ENCODE measurements at regions not wholly inside any gene's neighbourhood (a gene's known extent, or its start where the extent isn't known, plus 50 kb on each side); places are given as distances from the start of the nearest gene placed in this dataset.

DNA sequence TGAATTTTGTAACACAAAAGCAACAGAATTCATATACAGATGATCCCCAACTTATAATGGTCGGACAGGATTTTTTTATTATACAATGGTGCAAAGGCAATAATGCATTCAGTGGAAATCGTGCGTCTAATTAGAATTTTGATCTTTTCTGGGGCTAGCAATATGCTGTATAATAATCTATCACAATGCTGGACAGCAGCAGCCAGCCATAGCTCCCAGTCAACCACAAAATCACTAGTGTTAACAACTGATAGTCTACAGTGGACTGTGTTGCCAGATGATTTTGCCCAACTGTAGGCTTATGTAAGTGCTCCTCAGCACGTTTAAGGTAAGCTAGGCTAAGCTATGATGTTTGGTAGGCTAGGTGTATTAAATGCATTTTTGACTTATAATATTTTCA is 399.0 kb upstream of the SLC39A10 start:
- no peak for TF ChIP-seq CTCF (IDR thresholded peaks at IDR 0.05)
- H3K4me1 Mint-ChIP-seq, result no peaks in the 10 kb centered on the region
- H3K4me1 ChIP-seq (ENCODE audit: control insufficient read depth in 1 of 2, insufficient read depth in 2 of 2, low read length in 2 of 2), result no peaks in the 10 kb centered on the region
- H3K79me2 ChIP-seq (ENCODE audit: insufficient read depth, low read length), result no peaks in the 10 kb centered on the region
- H3K9ac ChIP-seq (ENCODE audit: insufficient read depth, low read length, poor library complexity, severe bottlenecking), result no peak overlapping the region
- H3K4me3 ChIP-seq (replicated peaks in 1 of 3; ENCODE audit: low read depth in 2 of 3, low read length in 3 of 3), result no peak overlapping the region
- no peaks in the 10 kb centered on the region for H3K36me3 ChIP-seq (replicated peaks in 1 of 2; ENCODE audit: control insufficient read depth in 1 of 2, insufficient read depth in 2 of 2, low read length in 2 of 2)
- no peak overlapping the region for H3K27ac Mint-ChIP-seq
- H2AFZ ChIP-seq (ENCODE audit: insufficient read depth, low read depth, low read length, poor library complexity, severe bottlenecking), result no peak overlapping the region
- H3K27ac ChIP-seq (ENCODE audit: low read depth in 1 of 2, low read length in 2 of 2), result no peak overlapping the region
- H3K27me3 Mint-ChIP-seq (ENCODE audit: low read depth in 3 of 3), result no peaks in the 10 kb centered on the region
- H3K4me2 ChIP-seq (replicated peaks; ENCODE audit: extremely low read depth, low read length, poor library complexity, severe bottlenecking), result no peak overlapping the region
- DNase-seq, result no peak
- H3K4me3 Mint-ChIP-seq, result no peak overlapping the region
- H3K27me3 ChIP-seq (ENCODE audit: control insufficient read depth in 2 of 2, insufficient read depth in 2 of 2, low read length in 2 of 2), result no peaks in the 10 kb centered on the region
- no CpG with 5 or more reads among the region's 4 CpGs for WGBS (ENCODE audit: insufficient coverage)
- no peaks in the 10 kb centered on the region for H3K36me3 Mint-ChIP-seq
- peaks cover 0 to 5% of the 10 kb centered on the region in 2 donors for H3K9me3 ChIP-seq (replicated peaks in 1 of 2; ENCODE audit: control insufficient read depth in 1 of 2, insufficient read depth in 1 of 2, low read length in 2 of 2)
- H3K9me3 Mint-ChIP-seq, result peaks cover 1 to 5% (median 3%) of the 10 kb centered on the region in 7 donors
- H4K20me1 ChIP-seq (ENCODE audit: insufficient read depth, low read length), result no peaks in the 10 kb centered on the region
- intact Hi-C loops (cut with micrococcal nuclease), result no loop called here

- intact Hi-C loops (cut with micrococcal nuclease), result no loop called here
- no peak for TF ChIP-seq CTCF (IDR thresholded peaks at IDR 0.05)
- H3K4me1 Mint-ChIP-seq, result no peaks in the 10 kb centered on the region
These were observed 405.0 kb upstream of the SLC39A10 start for GRCh38 chr2:195252018-195252417.

More at GRCh38 chr2:195252018-195252417, 405.0 kb upstream of the SLC39A10 start:
- no peak overlapping the region for H3K4me3 Mint-ChIP-seq
- Histone ChIP-seq H3K4me1 (ENCODE audit: control insufficient read depth in 1 of 2, insufficient read depth in 2 of 2, low read length in 2 of 2) (no peaks in the 10 kb centered on the region), H3K27me3 (ENCODE audit: control insufficient read depth in 2 of 2, insufficient read depth in 2 of 2, low read length in 2 of 2) (no peaks in the 10 kb centered on the region), H3K9me3 (replicated peaks in 1 of 2; ENCODE audit: control insufficient read depth in 1 of 2, insufficient read depth in 1 of 2, low read length in 2 of 2) (peaks cover 0 to 3% of the 10 kb centered on the region in 2 donors), H2AFZ (ENCODE audit: insufficient read depth, low read depth, low read length, poor library complexity, severe bottlenecking) (no peak overlapping the region), H4K20me1 (ENCODE audit: insufficient read depth, low read length) (no peaks in the 10 kb centered on the region), H3K4me2 (replicated peaks; ENCODE audit: extremely low read depth, low read length, poor library complexity, severe bottlenecking) (no peak overlapping the region), H3K27ac (ENCODE audit: low read depth in 1 of 2, low read length in 2 of 2) (no peak overlapping the region), H3K9ac (ENCODE audit: insufficient read depth, low read length, poor library complexity, severe bottlenecking) (no peak overlapping the region), H3K79me2 (ENCODE audit: insufficient read depth, low read length) (no peaks in the 10 kb centered on the region), H3K4me3 (replicated peaks in 1 of 3; ENCODE audit: low read depth in 2 of 3, low read length in 3 of 3) (no peak overlapping the region), H3K36me3 (replicated peaks in 1 of 2; ENCODE audit: control insufficient read depth in 1 of 2, insufficient read depth in 2 of 2, low read length in 2 of 2) (no peaks in the 10 kb centered on the region)
- H3K36me3 Mint-ChIP-seq, result no peaks in the 10 kb centered on the region
- no peaks in the 10 kb centered on the region for H3K27me3 Mint-ChIP-seq (ENCODE audit: low read depth in 3 of 3)
- peaks cover 0 to 7% (median 3%) of the 10 kb centered on the region in 7 donors for H3K9me3 Mint-ChIP-seq
- WGBS (ENCODE audit: insufficient coverage), result 100% methylated on average over 2 of the region's 3 CpGs
- no peak overlapping the region for H3K27ac Mint-ChIP-seq
- no peak for DNase-seq

Measured in CD14-positive monocyte (primary cell).